Urinary bladder (tissue), 3 donors: ENCODE measurements at regions not wholly inside any gene's neighbourhood (a gene's known extent, or its start where the extent isn't known, plus 50 kb on each side); places are given as distances from the start of the nearest gene placed in this dataset.
"Not testable (repeated sequence)": the region's sequence is repeated elsewhere in the genome, so short reads cannot be mapped to it uniquely, and the experiment has no call there.

Source experiments
- DNase-seq: peaks from one replicate; pipeline ENCODE4 v3.0.0-alpha.2; 2015; ENCODE audit errors: extremely low spot score
- H3K27ac ChIP-seq: one replicate; pipeline ENCODE4 v1.5.1; 2013; ENCODE audit warnings: low read depth, mild to moderate bottlenecking, moderate library complexity
- H3K36me3 ChIP-seq: one replicate; pipeline ENCODE4 v1.6.1; 2013; ENCODE audit warnings: mild to moderate bottlenecking, moderate library complexity; ENCODE audit not compliant: insufficient read depth
- H3K4me1 ChIP-seq: one replicate; pipeline ENCODE4 v1.6.1; 2013; ENCODE audit warnings: mild to moderate bottlenecking, moderate library complexity; ENCODE audit not compliant: insufficient read depth
- H3K4me3 ChIP-seq: one replicate; pipeline ENCODE4 v1.5.1; 2013; ENCODE audit warnings: low read depth, low read length
- WGBS: extraction: QIAGEN DNeasy Blood & Tissue Kit; methylation state at CpG from one replicate; pipeline ENCODE4 v1.1.7; 2013; 5-methylcytosine and 5-hydroxymethylcytosine counted together
- donor health status: healthy with polysubstance abuse.
- donor health status: healthy.

GRCh38 chr6:111925296-111925695 is 52.0 kb upstream of the FYN start:
- Histone ChIP-seq H3K4me1 (no peaks in the 10 kb centered on the region), H3K36me3 (no peaks in the 10 kb centered on the region), H3K4me3 (no peak overlapping the region), H3K27ac (no peak overlapping the region)
- DNase-seq = no peak

- no peak overlapping the region for H3K4me3 ChIP-seq
- WGBS = 70% methylated on average over 7 of the region's 7 CpGs
- no peaks in the 10 kb centered on the region for H3K36me3 ChIP-seq
- DNase-seq = no peak
- H3K4me1 ChIP-seq = no peaks in the 10 kb centered on the region
- H3K27ac ChIP-seq = no peak overlapping the region
These were observed 53.6 kb upstream of the FYN start for GRCh38 chr6:111926731-111927302.

- DNase-seq = no peak
- H3K4me1 ChIP-seq = no peaks in the 10 kb centered on the region
- no peak overlapping the region for H3K4me3 ChIP-seq
- no peaks in the 10 kb centered on the region for H3K36me3 ChIP-seq
- WGBS = 69% methylated on average over 7 of the region's 7 CpGs
- H3K27ac ChIP-seq = no peak overlapping the region
These were observed 54.1 kb upstream of the FYN start for GRCh38 chr6:111927321-111927720.

GRCh38 chr6:111928139-111928538 is 54.9 kb upstream of the FYN start:
- no peaks in the 10 kb centered on the region for H3K36me3 ChIP-seq
- DNase-seq = no peak
- H3K4me3 ChIP-seq = no peak overlapping the region
- WGBS = 96% methylated on average over 1 of the region's 1 CpG
- no peak overlapping the region for H3K27ac ChIP-seq
- H3K4me1 ChIP-seq = no peaks in the 10 kb centered on the region

GRCh38 chr6:111934611-111935010 is 61.4 kb upstream of the FYN start:
- 74% methylated on average over 5 of the region's 5 CpGs for WGBS
- not testable (repeated sequence) for H3K4me3 ChIP-seq, DNase-seq

GRCh38 chr6:111936718-111937117 is 63.5 kb upstream of the FYN start:
- H3K4me1 ChIP-seq = no peaks in the 10 kb centered on the region
- H3K36me3 ChIP-seq = no peaks in the 10 kb centered on the region
- H3K27ac ChIP-seq = no peak overlapping the region
- H3K4me3 ChIP-seq = no peak overlapping the region
- DNase-seq = no peak

More at GRCh38 chr6:111934611-111935010, 61.4 kb upstream of the FYN start:
- H3K36me3 ChIP-seq, H3K27ac ChIP-seq, H3K4me1 ChIP-seq: not testable (repeated sequence)

GRCh38 chr6:111938710-111939109 is 65.5 kb upstream of the FYN start:
- no peak for DNase-seq
- no peaks in the 10 kb centered on the region for H3K36me3 ChIP-seq
- no peaks in the 10 kb centered on the region for H3K4me1 ChIP-seq
- no peak overlapping the region for H3K27ac ChIP-seq
- 62% methylated on average over 4 of the region's 4 CpGs for WGBS
- H3K4me3 ChIP-seq = no peak overlapping the region

- WGBS = 68% methylated on average over 2 of the region's 2 CpGs
- Histone ChIP-seq H3K27ac (no peak overlapping the region), H3K4me1 (no peaks in the 10 kb centered on the region), H3K36me3 (no peaks in the 10 kb centered on the region), H3K4me3 (no peak overlapping the region)
- DNase-seq = no peak
These were observed 66.7 kb upstream of the FYN start for GRCh38 chr6:111939902-111940301.

- Histone ChIP-seq H3K4me3 (no peak overlapping the region), H3K36me3 (no peaks in the 10 kb centered on the region), H3K4me1 (no peaks in the 10 kb centered on the region), H3K27ac (no peak overlapping the region)
- DNase-seq = no peak
These were observed 67.5 kb upstream of the FYN start for GRCh38 chr6:111940801-111941200.

- WGBS = 96% methylated on average over 2 of the region's 2 CpGs
- H3K36me3 ChIP-seq = no peaks in the 10 kb centered on the region
- H3K4me3 ChIP-seq = no peak overlapping the region
- H3K4me1 ChIP-seq = no peaks in the 10 kb centered on the region
- DNase-seq = no peak
- H3K27ac ChIP-seq = no peak overlapping the region
These were observed 68.6 kb upstream of the FYN start for GRCh38 chr6:111941686-111942330.

- H3K4me1 ChIP-seq = no peaks in the 10 kb centered on the region
- 82% methylated on average over 2 of the region's 2 CpGs for WGBS
- no peak overlapping the region for H3K4me3 ChIP-seq
- H3K27ac ChIP-seq = no peak overlapping the region
- no peaks in the 10 kb centered on the region for H3K36me3 ChIP-seq
- DNase-seq = no peak
These were observed 69.3 kb upstream of the FYN start for GRCh38 chr6:111942561-111942960.

- no peak for DNase-seq
- Histone ChIP-seq H3K4me1 (no peaks in the 10 kb centered on the region), H3K36me3 (no peaks in the 10 kb centered on the region), H3K4me3 (no peak overlapping the region), H3K27ac (no peak overlapping the region)
- WGBS = 86% methylated on average over 3 of the region's 3 CpGs
These were observed 70.0 kb upstream of the FYN start for GRCh38 chr6:111943266-111943665.

GRCh38 chr6:111943726-111944125 is 70.5 kb upstream of the FYN start:
- H3K4me3 ChIP-seq = no peak overlapping the region
- WGBS = 87% methylated on average over 3 of the region's 3 CpGs
- no peaks in the 10 kb centered on the region for H3K4me1 ChIP-seq
- no peak for DNase-seq
- no peaks in the 10 kb centered on the region for H3K36me3 ChIP-seq
- no peak overlapping the region for H3K27ac ChIP-seq

GRCh38 chr6:111944541-111944940 is 71.3 kb upstream of the FYN start:
- 78% methylated on average over 2 of the region's 2 CpGs for WGBS
- Histone ChIP-seq H3K4me3 (no peak overlapping the region), H3K4me1 (no peaks in the 10 kb centered on the region)

GRCh38 chr6:111949546-111949945 is 76.3 kb upstream of the FYN start:
- Histone ChIP-seq H3K4me1 (no peaks in the 10 kb centered on the region), H3K36me3 (no peaks in the 10 kb centered on the region), H3K4me3 (no peak overlapping the region), H3K27ac (no peak overlapping the region)
- no peak for DNase-seq
- WGBS = 87% methylated on average over 3 of the region's 3 CpGs

More at GRCh38 chr6:111944541-111944940, 71.3 kb upstream of the FYN start:
- Histone ChIP-seq H3K27ac (no peak overlapping the region), H3K36me3 (no peaks in the 10 kb centered on the region)
- no peak for DNase-seq
